ENCODE measurements at regions not wholly inside any gene's neighbourhood (a gene's known extent, or its start where the extent isn't known, plus 50 kb on each side); places are given as distances from the start of the nearest gene placed in this dataset.
"Not testable (repeated sequence)": the region's sequence is repeated elsewhere in the genome, so short reads cannot be mapped to it uniquely, and the experiment has no call there.

GRCh38 chr4:183798301-183799253 lies 106.5 kb upstream of the STOX2 start:
- DNase-seq (peak; percentile 3), ATAC-seq (no peak)
- H3K27ac Mint-ChIP-seq: no peak overlapping the region
- H3K36me3 Mint-ChIP-seq (ENCODE audit: low read depth): peaks cover 2% of the 10 kb centered on the region
- H3K27me3 Mint-ChIP-seq: peaks cover 56% of the 10 kb centered on the region
- H3K9me3 Mint-ChIP-seq: peaks cover 7% of the 10 kb centered on the region
- H3K4me3 Mint-ChIP-seq: peak overlapping the region; percentile 54
- H3K4me1 Mint-ChIP-seq: peaks cover 12% of the 10 kb centered on the region

- DNase-seq (no peak), ATAC-seq (no peak)
- H3K9me3 Mint-ChIP-seq: no peaks in the 10 kb centered on the region
- H3K4me3 Mint-ChIP-seq: no peak overlapping the region
- peaks cover 34% of the 10 kb centered on the region for H3K27me3 Mint-ChIP-seq
- no peak overlapping the region for H3K27ac Mint-ChIP-seq
- H3K36me3 Mint-ChIP-seq (ENCODE audit: low read depth): no peaks in the 10 kb centered on the region
- H3K4me1 Mint-ChIP-seq: peaks cover 11% of the 10 kb centered on the region
These were observed 103.5 kb upstream of the STOX2 start for GRCh38 chr4:183801457-183802165.

GRCh38 chr4:183806341-183806740 lies 98.8 kb upstream of the STOX2 start:
- Mint-ChIP-seq H3K27ac (no peak overlapping the region), H3K9me3 (no peaks in the 10 kb centered on the region), H3K27me3 (peaks cover 4% of the 10 kb centered on the region), H3K4me3 (no peak overlapping the region), H3K36me3 (ENCODE audit: low read depth) (no peaks in the 10 kb centered on the region), H3K4me1 (no peaks in the 10 kb centered on the region)
- ATAC-seq (no peak), DNase-seq (no peak)

GRCh38 chr4:183807420-183808096 lies 97.5 kb upstream of the STOX2 start:
- Mint-ChIP-seq H3K27me3 (no peaks in the 10 kb centered on the region), H3K27ac (no peak overlapping the region), H3K36me3 (ENCODE audit: low read depth) (no peaks in the 10 kb centered on the region), H3K9me3 (no peaks in the 10 kb centered on the region), H3K4me3 (no peak overlapping the region), H3K4me1 (no peaks in the 10 kb centered on the region)
- DNase-seq (no peak), ATAC-seq (no peak)

DNA sequence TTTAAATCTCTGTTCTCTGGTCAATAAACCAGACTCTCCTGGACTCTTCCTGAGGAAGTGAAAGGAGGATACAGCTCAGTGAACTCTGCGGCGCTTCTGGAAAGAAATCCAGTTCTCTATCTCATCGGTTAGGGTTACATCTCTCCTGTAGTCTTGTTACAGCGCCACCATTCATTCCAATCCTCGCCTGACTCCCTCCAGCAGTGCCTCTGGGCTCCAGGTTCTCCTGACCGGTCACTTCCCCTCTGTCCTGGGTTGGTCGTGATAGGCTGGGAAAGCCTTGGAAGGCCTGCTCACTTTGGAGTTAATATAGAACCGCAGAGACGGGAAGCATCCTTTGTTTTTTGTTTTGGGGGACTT lies 97.0 kb upstream of the STOX2 start:
- no peaks in the 10 kb centered on the region for H3K36me3 Mint-ChIP-seq (ENCODE audit: low read depth)
- DNase-seq (no peak), ATAC-seq (no peak)

DNA sequence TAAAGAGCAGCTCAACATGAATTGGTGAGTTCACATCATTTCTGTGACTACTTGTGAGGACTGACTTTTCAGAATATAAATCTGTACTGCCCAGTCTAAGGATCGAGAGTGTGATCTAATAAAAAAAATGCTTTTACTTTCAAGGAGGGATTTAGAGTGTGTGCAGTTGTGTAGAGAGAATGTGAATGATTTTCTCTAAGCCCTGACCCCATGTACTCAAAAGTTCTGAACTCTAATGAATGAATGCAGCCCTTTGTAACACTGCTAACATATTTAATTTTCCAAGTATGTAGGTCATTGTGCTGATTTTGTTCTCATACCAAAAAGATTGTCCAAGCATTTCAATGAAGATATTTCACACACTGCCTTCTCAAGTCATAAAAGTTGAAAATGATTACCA lies 92.5 kb upstream of the STOX2 start:
- Mint-ChIP-seq H3K4me3 (no peak overlapping the region), H3K36me3 (ENCODE audit: low read depth) (no peaks in the 10 kb centered on the region), H3K9me3 (no peaks in the 10 kb centered on the region), H3K27me3 (peaks cover 12% of the 10 kb centered on the region), H3K4me1 (no peaks in the 10 kb centered on the region), H3K27ac (no peak overlapping the region)
- DNase-seq (no peak), ATAC-seq (no peak)

More for the DNA sequence above, 97.0 kb upstream of the STOX2 start:
- H3K27ac Mint-ChIP-seq: no peak overlapping the region
- no peak overlapping the region for H3K4me3 Mint-ChIP-seq
- no peaks in the 10 kb centered on the region for H3K27me3 Mint-ChIP-seq
- no peaks in the 10 kb centered on the region for H3K4me1 Mint-ChIP-seq
- H3K9me3 Mint-ChIP-seq: no peaks in the 10 kb centered on the region

DNA sequence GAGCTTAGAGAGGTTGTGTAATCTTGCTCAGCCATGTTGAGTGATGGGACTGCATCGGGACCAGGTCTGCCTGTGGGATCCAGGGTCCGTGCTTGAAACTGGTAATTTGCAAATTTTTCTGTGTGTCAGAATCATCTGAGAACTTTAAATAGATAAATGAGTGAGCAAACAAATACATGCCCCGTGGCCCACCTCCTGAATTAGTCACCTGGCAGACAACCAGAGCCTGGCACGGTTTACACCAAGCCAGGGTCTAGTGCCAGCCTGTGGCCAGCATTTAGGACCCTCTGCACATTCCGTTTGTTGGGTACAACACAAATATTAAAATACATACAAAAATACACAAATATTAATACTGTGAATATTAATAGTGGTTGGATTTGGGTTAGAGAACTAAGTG lies 90.6 kb upstream of the STOX2 start:
- Mint-ChIP-seq H3K9me3 (no peaks in the 10 kb centered on the region), H3K27me3 (peaks cover 12% of the 10 kb centered on the region), H3K27ac (no peak overlapping the region), H3K4me3 (no peak overlapping the region), H3K4me1 (no peaks in the 10 kb centered on the region), H3K36me3 (ENCODE audit: low read depth) (no peaks in the 10 kb centered on the region)
- DNase-seq (no peak), ATAC-seq (no peak)

GRCh38 chr4:183816077-183816476 lies 89.0 kb upstream of the STOX2 start:
- Mint-ChIP-seq H3K4me1 (no peaks in the 10 kb centered on the region), H3K4me3 (no peak overlapping the region), H3K27me3 (peaks cover 15% of the 10 kb centered on the region), H3K27ac (no peak overlapping the region), H3K36me3 (ENCODE audit: low read depth) (no peaks in the 10 kb centered on the region), H3K9me3 (no peaks in the 10 kb centered on the region)
- ATAC-seq (no peak), DNase-seq (no peak)

GRCh38 chr4:183816882-183817509 lies 88.1 kb upstream of the STOX2 start:
- peaks cover 15% of the 10 kb centered on the region for H3K27me3 Mint-ChIP-seq
- no peaks in the 10 kb centered on the region for H3K36me3 Mint-ChIP-seq (ENCODE audit: low read depth)
- H3K9me3 Mint-ChIP-seq: no peaks in the 10 kb centered on the region
- H3K27ac Mint-ChIP-seq: no peak overlapping the region
- no peak for ATAC-seq
- no peak for DNase-seq
- H3K4me1 Mint-ChIP-seq: no peaks in the 10 kb centered on the region
- H3K4me3 Mint-ChIP-seq: no peak overlapping the region

DNA sequence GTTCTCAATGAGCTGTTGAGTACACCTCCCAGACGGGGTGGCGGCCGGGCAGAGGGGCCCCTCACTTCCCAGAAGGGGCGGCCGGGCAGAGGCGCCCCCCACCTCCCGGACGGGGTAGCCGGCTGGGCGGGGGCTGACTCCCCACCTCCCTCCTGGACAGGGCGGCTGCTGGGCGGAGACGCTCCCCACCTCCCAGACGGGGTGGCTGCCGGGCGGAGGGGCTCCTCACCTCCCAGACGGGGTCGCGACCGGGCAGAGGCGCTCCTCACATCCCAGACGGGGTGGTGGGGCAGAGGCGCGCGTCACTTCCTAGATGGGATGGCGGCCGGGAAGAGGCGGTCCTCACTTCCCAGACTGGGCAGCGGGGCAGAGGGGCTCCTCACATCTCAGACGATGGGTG lies 86.5 kb upstream of the STOX2 start:
- not testable (repeated sequence) for H3K36me3 Mint-ChIP-seq (ENCODE audit: low read depth); H3K9me3 Mint-ChIP-seq; H3K4me3 Mint-ChIP-seq; ATAC-seq; H3K4me1 Mint-ChIP-seq; H3K27ac Mint-ChIP-seq; DNase-seq
- H3K27me3 Mint-ChIP-seq: peaks cover 12% of the 10 kb centered on the region

DNA sequence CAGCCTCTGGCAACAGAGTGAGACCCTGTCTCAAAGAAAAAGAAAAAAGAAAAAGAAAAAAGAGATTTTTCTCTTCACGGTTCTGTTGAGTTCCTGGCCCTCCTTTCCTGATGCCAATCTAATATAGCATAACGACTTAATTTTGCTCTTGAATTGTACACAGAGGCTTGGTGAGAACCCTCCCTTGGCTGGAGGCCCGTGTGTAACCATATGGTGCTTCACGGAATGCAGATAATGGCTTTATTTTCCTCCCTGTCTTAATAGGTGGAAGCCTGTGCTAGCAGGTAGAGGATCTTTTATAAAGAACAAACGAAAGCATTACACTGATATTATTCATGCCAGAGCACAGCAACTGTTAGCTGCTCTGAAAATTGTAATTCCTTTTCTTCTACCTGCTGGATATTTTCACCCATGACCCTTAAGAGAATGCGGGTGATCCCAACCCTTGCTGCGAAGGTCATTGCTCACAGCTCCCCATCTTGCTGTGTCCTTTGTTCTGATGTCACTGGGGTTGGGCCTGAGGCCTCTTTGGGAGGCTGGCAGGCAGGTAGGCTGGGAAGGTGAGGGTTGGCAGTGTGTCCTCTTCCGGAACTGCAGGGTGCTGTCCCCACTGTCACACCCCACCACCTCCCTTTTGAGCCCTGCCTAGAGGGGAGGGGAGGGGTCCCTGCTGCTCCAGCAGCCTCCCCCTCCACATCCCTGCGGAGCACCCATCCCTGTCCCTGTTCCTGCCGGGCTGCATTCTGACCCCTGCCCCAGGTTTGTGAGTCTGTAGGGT lies 83.8 kb upstream of the STOX2 start:
- Mint-ChIP-seq H3K36me3 (ENCODE audit: low read depth) (no peaks in the 10 kb centered on the region), H3K27me3 (peaks cover 3% of the 10 kb centered on the region), H3K9me3 (no peaks in the 10 kb centered on the region), H3K27ac (no peak overlapping the region), H3K4me1 (no peaks in the 10 kb centered on the region), H3K4me3 (no peak overlapping the region)
- ATAC-seq (no peak), DNase-seq (no peak)

GRCh38 chr4:183823434-183823833 lies 81.7 kb upstream of the STOX2 start:
- DNase-seq (no peak), ATAC-seq (no peak)
- no peaks in the 10 kb centered on the region for H3K36me3 Mint-ChIP-seq (ENCODE audit: low read depth)
- peaks cover 3% of the 10 kb centered on the region for H3K27me3 Mint-ChIP-seq
- no peak overlapping the region for H3K4me3 Mint-ChIP-seq
- H3K4me1 Mint-ChIP-seq: peaks cover 5% of the 10 kb centered on the region
- no peaks in the 10 kb centered on the region for H3K9me3 Mint-ChIP-seq
- no peak overlapping the region for H3K27ac Mint-ChIP-seq

DNA sequence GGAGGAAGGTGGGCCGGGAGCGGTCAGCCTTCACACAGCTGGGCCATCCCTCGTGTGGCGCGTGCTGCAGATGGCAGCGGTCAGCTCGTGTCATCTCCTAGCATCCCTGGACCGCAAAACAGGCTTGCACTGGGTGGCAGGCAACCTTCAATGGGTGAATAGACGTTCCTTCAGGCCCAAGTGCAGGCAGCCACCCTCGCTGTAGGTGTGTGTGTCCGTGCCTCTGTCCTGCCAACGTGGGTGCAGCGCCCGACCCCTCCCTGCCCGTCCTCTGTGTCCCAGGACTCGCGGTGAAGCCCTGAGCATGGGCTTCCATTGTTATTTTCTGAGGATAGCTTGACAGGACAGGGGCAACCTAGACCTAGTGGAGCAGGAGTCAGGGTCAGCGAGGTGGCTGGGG lies 79.8 kb upstream of the STOX2 start:
- DNase-seq: no peak
- Mint-ChIP-seq H3K27me3 (no peaks in the 10 kb centered on the region), H3K9me3 (no peaks in the 10 kb centered on the region), H3K27ac (no peak overlapping the region), H3K4me1 (peaks cover 5% of the 10 kb centered on the region), H3K4me3 (no peak overlapping the region), H3K36me3 (ENCODE audit: low read depth) (no peaks in the 10 kb centered on the region)
- ATAC-seq: no peak

GRCh38 chr4:183826461-183826860 lies 78.6 kb upstream of the STOX2 start:
- H3K9me3 Mint-ChIP-seq: no peaks in the 10 kb centered on the region
- H3K27ac Mint-ChIP-seq: no peak overlapping the region
- no peak for DNase-seq
- H3K36me3 Mint-ChIP-seq (ENCODE audit: low read depth): no peaks in the 10 kb centered on the region
- no peaks in the 10 kb centered on the region for H3K27me3 Mint-ChIP-seq
- no peak for ATAC-seq
- no peak overlapping the region for H3K4me3 Mint-ChIP-seq
- peaks cover 5% of the 10 kb centered on the region for H3K4me1 Mint-ChIP-seq
